NK-92 treated with Interleukin-12 subunit alpha and Interleukin-12 subunit beta, amount 100 ng/mL, for 24 hours (cell line): ENCODE measurements at regions not wholly inside any gene's neighbourhood (a gene's known extent, or its start where the extent isn't known, plus 50 kb on each side); places are given as distances from the start of the nearest gene placed in this dataset.
"Not testable (repeated sequence)": the region's sequence is repeated elsewhere in the genome, so short reads cannot be mapped to it uniquely, and the experiment has no call there.

Experiments
- DNase-seq: peaks from one replicate; lab custom pipeline; 2025; lab: John Stamatoyannopoulos, UW

GRCh38 chr6:28623242-28623641 is 97.6 kb downstream of the GPX5 start:
- DNase-seq = not testable (repeated sequence)

GRCh38 chr6:28626386-28626785 is 100.7 kb downstream of the GPX5 start:
- not testable (repeated sequence) for DNase-seq

GRCh38 chr6:28632326-28632851 is 106.7 kb downstream of the GPX5 start:
- no peak for DNase-seq

GRCh38 chr6:28633445-28634215 is 107.9 kb downstream of the GPX5 start:
- DNase-seq = no peak

- no peak for DNase-seq
Observed at GRCh38 chr6:28634411-28634760, 108.7 kb downstream of the GPX5 start.

- no peak for DNase-seq
Observed at GRCh38 chr6:28634761-28635546, 109.3 kb downstream of the GPX5 start.

GRCh38 chr6:28635547-28636158 is 110.0 kb downstream of the GPX5 start:
- DNase-seq = no peak

- no peak for DNase-seq
Observed at GRCh38 chr6:28638787-28639430, 113.2 kb downstream of the GPX5 start.

- DNase-seq = not testable (repeated sequence)
Observed at GRCh38 chr6:28639445-28640290, 114.0 kb downstream of the GPX5 start.

- DNase-seq = no peak
Observed at GRCh38 chr6:28643017-28643740, 117.5 kb downstream of the GPX5 start.

- DNase-seq = no peak
Observed at GRCh38 chr6:28646650-28647049, 121.0 kb downstream of the GPX5 start.

- DNase-seq = peak; percentile 10
Observed at GRCh38 chr6:28648035-28648877, 122.6 kb downstream of the GPX5 start.

- DNase-seq = no peak
Observed at GRCh38 chr6:28648878-28649375, 123.2 kb downstream of the GPX5 start.

- no peak for DNase-seq
Observed at GRCh38 chr6:28651161-28651560, 125.5 kb downstream of the GPX5 start.

GRCh38 chr6:28653876-28654275 is 128.2 kb downstream of the GPX5 start:
- DNase-seq = no peak

GRCh38 chr6:28655164-28655563 is 129.5 kb downstream of the GPX5 start:
- no peak for DNase-seq

- DNase-seq = no peak
Observed at GRCh38 chr6:28656715-28657114, 131.0 kb downstream of the GPX5 start.

GRCh38 chr6:28657381-28657768 is 131.7 kb downstream of the GPX5 start:
- no peak for DNase-seq

- DNase-seq = peak; percentile 36
Observed at GRCh38 chr6:28657769-28658465, 132.2 kb downstream of the GPX5 start.
